22Rv1 (cell line): ENCODE measurements at regions not wholly inside any gene's neighbourhood (a gene's known extent, or its start where the extent isn't known, plus 50 kb on each side); places are given as distances from the start of the nearest gene placed in this dataset.

ENCODE experiments used
- ZFX ChIP-seq: fragments of 450-650 bp; IDR thresholded peaks from 2 replicates; pipeline ENCODE4 v1.6.1; 2017; ENCODE audit warnings: antibody characterized with exemption, borderline replicate concordance
- TF ChIP-seq, protein P1 (sequence below): fragments of 450-650 bp; IDR thresholded peaks from 2 replicates; pipeline ENCODE4 v1.5.1; 2017; ENCODE audit warnings: mild to moderate bottlenecking

DNA sequence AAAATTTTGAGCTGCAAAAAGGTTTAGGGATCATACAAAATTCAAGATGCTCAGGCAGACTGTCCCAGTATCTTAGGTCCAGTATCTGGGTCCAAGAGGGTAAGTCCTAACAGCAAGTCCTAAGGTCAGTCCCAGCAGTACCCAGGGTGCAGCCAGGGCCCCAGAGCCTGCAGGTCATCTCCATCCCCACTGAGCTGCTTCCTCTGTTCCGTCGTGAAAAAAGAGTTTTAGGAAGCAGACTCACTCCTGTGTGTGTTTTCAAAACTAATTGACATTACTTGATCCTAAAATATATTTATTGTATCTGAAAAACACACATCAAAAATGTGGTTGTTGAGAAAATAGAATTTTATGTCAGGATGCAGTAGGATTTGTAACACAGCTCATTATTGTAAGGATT, 69.9 kb upstream of the ALKAL2 start:
- TF ChIP-seq, protein P1, sequence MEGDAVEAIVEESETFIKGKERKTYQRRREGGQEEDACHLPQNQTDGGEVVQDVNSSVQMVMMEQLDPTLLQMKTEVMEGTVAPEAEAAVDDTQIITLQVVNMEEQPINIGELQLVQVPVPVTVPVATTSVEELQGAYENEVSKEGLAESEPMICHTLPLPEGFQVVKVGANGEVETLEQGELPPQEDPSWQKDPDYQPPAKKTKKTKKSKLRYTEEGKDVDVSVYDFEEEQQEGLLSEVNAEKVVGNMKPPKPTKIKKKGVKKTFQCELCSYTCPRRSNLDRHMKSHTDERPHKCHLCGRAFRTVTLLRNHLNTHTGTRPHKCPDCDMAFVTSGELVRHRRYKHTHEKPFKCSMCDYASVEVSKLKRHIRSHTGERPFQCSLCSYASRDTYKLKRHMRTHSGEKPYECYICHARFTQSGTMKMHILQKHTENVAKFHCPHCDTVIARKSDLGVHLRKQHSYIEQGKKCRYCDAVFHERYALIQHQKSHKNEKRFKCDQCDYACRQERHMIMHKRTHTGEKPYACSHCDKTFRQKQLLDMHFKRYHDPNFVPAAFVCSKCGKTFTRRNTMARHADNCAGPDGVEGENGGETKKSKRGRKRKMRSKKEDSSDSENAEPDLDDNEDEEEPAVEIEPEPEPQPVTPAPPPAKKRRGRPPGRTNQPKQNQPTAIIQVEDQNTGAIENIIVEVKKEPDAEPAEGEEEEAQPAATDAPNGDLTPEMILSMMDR, result no peak
- no peak for TF ChIP-seq ZFX
